WI38 (cell line): ENCODE measurements at regions not wholly inside any gene's neighbourhood (a gene's known extent, or its start where the extent isn't known, plus 50 kb on each side); places are given as distances from the start of the nearest gene placed in this dataset.

Source experiments
- H3K4me3 ChIP-seq: 2 replicates; pipeline ENCODE4 v1.5.1; 2011; ENCODE audit warnings: low read depth, mild to moderate bottlenecking, control low read depth, low read length
- CTCF ChIP-seq: IDR thresholded peaks from 2 replicates; pipeline ENCODE4 v1.5.1; 2012; ENCODE audit warnings: low read depth, mild to moderate bottlenecking, control low read depth, low read length

DNA sequence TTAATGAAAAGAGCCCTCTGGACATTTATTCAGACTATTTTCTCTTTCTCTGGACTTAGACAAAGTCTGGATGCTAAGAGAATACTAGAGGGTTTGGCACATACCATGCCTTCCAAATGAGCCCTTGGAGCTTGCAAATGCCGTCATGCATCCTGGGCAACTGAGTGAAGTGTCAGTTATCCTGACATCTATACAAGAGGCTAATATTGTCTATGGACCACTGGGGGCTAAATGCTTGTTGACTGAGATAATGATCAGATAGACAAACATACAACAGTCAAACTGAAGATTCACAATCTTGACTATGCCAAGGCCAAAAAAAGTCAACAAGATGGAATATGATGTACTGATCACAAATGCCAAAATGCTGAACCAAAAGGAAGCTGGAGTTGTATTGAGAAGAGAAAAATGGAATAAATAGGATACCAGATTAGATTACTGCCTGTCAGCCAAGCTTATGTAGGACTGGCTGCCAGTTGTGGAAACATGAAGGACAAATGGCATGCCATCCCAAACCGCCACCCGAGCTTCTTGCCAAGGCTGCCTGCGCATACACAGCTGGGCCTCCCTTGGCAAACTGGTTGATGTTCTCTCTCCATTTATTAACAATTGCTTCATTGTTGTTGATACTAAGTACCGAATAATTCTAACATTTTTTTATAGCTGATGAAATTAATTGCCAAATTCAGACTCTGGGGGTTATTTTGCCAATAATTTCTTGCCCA lies 240.1 kb upstream of the GRAMD2B start:
- no peak overlapping the region for H3K4me3 ChIP-seq
- TF ChIP-seq CTCF = no peak

DNA sequence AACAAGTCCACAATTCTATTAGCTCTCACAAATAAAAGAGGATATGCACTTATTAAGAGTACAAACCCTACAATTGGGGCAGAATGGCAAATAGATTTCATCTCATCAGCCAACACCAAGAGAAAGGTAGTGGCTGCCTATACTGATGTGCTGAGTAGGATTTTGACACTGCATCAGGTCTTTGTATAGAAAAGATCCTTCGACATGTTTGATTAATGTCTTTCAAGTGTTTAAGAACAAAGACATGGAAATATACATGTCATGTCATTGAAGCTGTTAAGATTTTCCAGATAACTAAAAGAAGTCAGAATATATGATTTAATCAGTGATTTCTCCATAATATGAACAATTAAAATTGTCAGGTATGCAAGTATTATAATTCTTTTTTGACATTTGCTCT lies 238.7 kb upstream of the GRAMD2B start:
- no peak overlapping the region for H3K4me3 ChIP-seq
- TF ChIP-seq CTCF = no peak

DNA sequence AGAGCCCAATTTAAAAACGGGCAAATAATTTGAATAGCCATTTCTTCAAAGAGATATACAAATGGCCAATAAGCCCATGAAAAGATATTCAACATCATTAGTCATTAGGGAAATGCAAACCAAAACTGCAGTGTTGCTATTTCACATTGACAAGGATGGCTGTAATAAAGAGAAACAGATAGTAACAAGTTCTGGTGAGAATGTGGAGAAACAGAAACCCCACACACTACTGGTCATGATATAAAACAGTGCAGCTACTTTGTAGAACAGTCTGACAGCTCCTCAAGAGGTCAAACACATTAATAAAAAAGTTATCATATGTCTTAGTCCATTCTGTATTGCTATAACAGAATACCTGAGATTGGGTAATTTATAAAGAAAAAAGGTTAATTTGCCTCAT lies 237.0 kb upstream of the GRAMD2B start:
- H3K4me3 ChIP-seq = no peak overlapping the region
- no peak for TF ChIP-seq CTCF

- no peak for TF ChIP-seq CTCF
- no peak overlapping the region for H3K4me3 ChIP-seq
These were observed 234.4 kb upstream of the GRAMD2B start for GRCh38 chr5:126188804-126189203.

GRCh38 chr5:126189231-126189630 lies 234.0 kb upstream of the GRAMD2B start:
- no peak overlapping the region for H3K4me3 ChIP-seq
- no peak for TF ChIP-seq CTCF

DNA sequence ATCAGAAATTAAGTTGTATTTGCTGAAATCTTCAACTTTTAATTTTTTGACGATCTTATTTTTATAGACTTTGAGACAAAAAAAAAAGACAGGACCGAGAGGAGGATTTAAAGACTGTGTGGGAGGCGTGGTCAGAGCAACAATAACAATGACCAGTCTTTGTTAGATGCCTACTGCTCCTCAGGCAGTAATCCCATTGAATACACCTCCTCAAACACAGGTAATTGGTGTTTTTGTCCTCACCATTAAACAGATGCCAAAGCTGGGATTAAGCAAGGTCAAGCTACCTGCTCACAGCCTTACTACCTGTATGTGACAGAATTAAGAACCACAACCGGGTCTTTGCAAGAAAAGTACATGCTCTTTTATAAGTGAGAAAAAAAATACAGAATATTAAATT lies 233.3 kb upstream of the GRAMD2B start:
- no peak overlapping the region for H3K4me3 ChIP-seq
- TF ChIP-seq CTCF = no peak

GRCh38 chr5:126192226-126192625 lies 231.0 kb upstream of the GRAMD2B start:
- no peak for TF ChIP-seq CTCF
- H3K4me3 ChIP-seq = no peak overlapping the region
